ENCODE measurements at regions not wholly inside any gene's neighbourhood (a gene's known extent, or its start where the extent isn't known, plus 50 kb on each side); places are given as distances from the start of the nearest gene placed in this dataset.
"Not testable (repeated sequence)": the region's sequence is repeated elsewhere in the genome, so short reads cannot be mapped to it uniquely, and the experiment has no call there.

GRCh38 chr2:133991606-133992168 is 262.2 kb upstream of the MGAT5 start:
- H3K4me3 ChIP-seq: no peak overlapping the region
- H3K27me3 ChIP-seq (ENCODE audit: insufficient read depth in 3 of 3, low read length in 2 of 3): no peaks in the 10 kb centered on the region
- intact Hi-C loops (cut with DNase I): no loop called here
- DNase-seq (no peak), ATAC-seq (no peak)
- 86 to 92% (median 89%) methylated on average over 3 of the region's 3 CpGs for WGBS, 3 donors
- H3K36me3 ChIP-seq (ENCODE audit: insufficient read depth in 1 of 2, low read depth in 1 of 2): no peaks in the 10 kb centered on the region
- TF ChIP-seq CTCF (IDR thresholded peaks at IDR 0.05): no peak
- H3K27ac ChIP-seq: no peak overlapping the region
- no peaks in the 10 kb centered on the region for H3K9me3 ChIP-seq
- no peaks in the 10 kb centered on the region for H3K4me1 ChIP-seq

- no peak for ATAC-seq
Observed at GRCh38 chr2:133992454-133992853, 261.4 kb upstream of the MGAT5 start.

GRCh38 chr2:133993160-133993559 is 260.7 kb upstream of the MGAT5 start:
- DNase-seq (no peak), ATAC-seq (peak; percentile 60 to 91 (median 80))
- Histone ChIP-seq H3K4me3 (no peak overlapping the region), H3K27ac (no peak overlapping the region), H3K4me1 (no peaks in the 10 kb centered on the region), H3K9me3 (no peaks in the 10 kb centered on the region), H3K36me3 (ENCODE audit: insufficient read depth in 1 of 2, low read depth in 1 of 2) (no peaks in the 10 kb centered on the region), H3K27me3 (ENCODE audit: insufficient read depth in 3 of 3, low read length in 2 of 3) (no peaks in the 10 kb centered on the region)
- intact Hi-C loops (cut with DNase I): no loop called here
- WGBS, 3 donors: 15 to 19% (median 18%) methylated on average over 3 of the region's 3 CpGs
- no peak for TF ChIP-seq CTCF (IDR thresholded peaks at IDR 0.05)

More at GRCh38 chr2:133992454-133992853, 261.4 kb upstream of the MGAT5 start:
- H3K27ac ChIP-seq: no peak overlapping the region
- no peak for DNase-seq
- no peaks in the 10 kb centered on the region for H3K9me3 ChIP-seq
- WGBS, 3 donors: 71 to 90% (median 75%) methylated on average over 1 of the region's 1 CpG
- H3K4me1 ChIP-seq: no peaks in the 10 kb centered on the region
- H3K27me3 ChIP-seq (ENCODE audit: insufficient read depth in 3 of 3, low read length in 2 of 3): no peaks in the 10 kb centered on the region
- H3K36me3 ChIP-seq (ENCODE audit: insufficient read depth in 1 of 2, low read depth in 1 of 2): no peaks in the 10 kb centered on the region
- intact Hi-C loops (cut with DNase I): no loop called here
- no peak overlapping the region for H3K4me3 ChIP-seq
- TF ChIP-seq CTCF (IDR thresholded peaks at IDR 0.05): no peak

GRCh38 chr2:133998726-133999125 is 255.1 kb upstream of the MGAT5 start:
- ATAC-seq; DNase-seq; H3K27ac ChIP-seq; H3K9me3 ChIP-seq; H3K27me3 ChIP-seq (ENCODE audit: insufficient read depth in 3 of 3, low read length in 2 of 3); H3K4me1 ChIP-seq; H3K36me3 ChIP-seq (ENCODE audit: insufficient read depth in 1 of 2, low read depth in 1 of 2); H3K4me3 ChIP-seq; intact Hi-C loops (cut with DNase I): not testable (repeated sequence)
- WGBS, 3 donors: 86 to 92% (median 91%) methylated on average over 4 of the region's 4 CpGs

GRCh38 chr2:134002391-134002790 is 251.5 kb upstream of the MGAT5 start:
- Histone ChIP-seq H3K27me3 (ENCODE audit: insufficient read depth in 3 of 3, low read length in 2 of 3) (no peaks in the 10 kb centered on the region), H3K4me3 (no peak overlapping the region), H3K9me3 (no peaks in the 10 kb centered on the region), H3K27ac (no peak overlapping the region), H3K36me3 (ENCODE audit: insufficient read depth in 1 of 2, low read depth in 1 of 2) (no peaks in the 10 kb centered on the region), H3K4me1 (no peaks in the 10 kb centered on the region)
- TF ChIP-seq CTCF (IDR thresholded peaks at IDR 0.05): no peak
- DNase-seq (no peak), ATAC-seq (no peak)
- intact Hi-C loops (cut with DNase I): no loop called here
- WGBS, 3 donors: 97 to 100% (median 98%) methylated on average over 1 of the region's 1 CpG

Data from psoas muscle (tissue), 7 donors.